Keratinocyte (primary cell): ENCODE measurements at regions not wholly inside any gene's neighbourhood (a gene's known extent, or its start where the extent isn't known, plus 50 kb on each side); places are given as distances from the start of the nearest gene placed in this dataset.

Experiments
- EZH2 ChIP-seq: IDR thresholded peaks from one replicate; pipeline ENCODE4 v1.6.1; 2012; ENCODE audit warnings: inconsistent platforms, mild to moderate bottlenecking, low read length, moderate library complexity
- TF ChIP-seq, protein P1 (sequence below), 3 experiments: IDR thresholded peaks in 1 of 3; conservative IDR thresholded peaks in 1 of 3; optimal IDR thresholded peaks in 1 of 3; 2 replicates in 2 of 3; 3 replicates in 1 of 3; pipeline versions ENCODE3 to v1.5.1; 2011; ENCODE audit warnings: low read length in 3 of 3, mild to moderate bottlenecking in 3 of 3, moderate library complexity in 2 of 3, control low read depth in 1 of 3, inconsistent platforms in 1 of 3; ENCODE audit not compliant: insufficient read depth in 2 of 3; ENCODE audit errors: extremely low read depth in 1 of 3

GRCh38 chr17:22490399-22490798 lies 798.1 kb downstream of the KCNJ18 start:
- TF ChIP-seq, protein P1, sequence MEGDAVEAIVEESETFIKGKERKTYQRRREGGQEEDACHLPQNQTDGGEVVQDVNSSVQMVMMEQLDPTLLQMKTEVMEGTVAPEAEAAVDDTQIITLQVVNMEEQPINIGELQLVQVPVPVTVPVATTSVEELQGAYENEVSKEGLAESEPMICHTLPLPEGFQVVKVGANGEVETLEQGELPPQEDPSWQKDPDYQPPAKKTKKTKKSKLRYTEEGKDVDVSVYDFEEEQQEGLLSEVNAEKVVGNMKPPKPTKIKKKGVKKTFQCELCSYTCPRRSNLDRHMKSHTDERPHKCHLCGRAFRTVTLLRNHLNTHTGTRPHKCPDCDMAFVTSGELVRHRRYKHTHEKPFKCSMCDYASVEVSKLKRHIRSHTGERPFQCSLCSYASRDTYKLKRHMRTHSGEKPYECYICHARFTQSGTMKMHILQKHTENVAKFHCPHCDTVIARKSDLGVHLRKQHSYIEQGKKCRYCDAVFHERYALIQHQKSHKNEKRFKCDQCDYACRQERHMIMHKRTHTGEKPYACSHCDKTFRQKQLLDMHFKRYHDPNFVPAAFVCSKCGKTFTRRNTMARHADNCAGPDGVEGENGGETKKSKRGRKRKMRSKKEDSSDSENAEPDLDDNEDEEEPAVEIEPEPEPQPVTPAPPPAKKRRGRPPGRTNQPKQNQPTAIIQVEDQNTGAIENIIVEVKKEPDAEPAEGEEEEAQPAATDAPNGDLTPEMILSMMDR (optimal IDR thresholded peaks at IDR 0.05 in 1 of 3, IDR thresholded peaks at IDR 0.05 in 1 of 3, conservative IDR thresholded peaks at IDR 0.05 in 1 of 3; ENCODE audit: extremely low read depth in 1 of 3, insufficient read depth in 2 of 3, low read length in 3 of 3) = no peak
- TF ChIP-seq EZH2 = no peak
